GM06990 (cell line): ENCODE measurements at regions not wholly inside any gene's neighbourhood (a gene's known extent, or its start where the extent isn't known, plus 50 kb on each side); places are given as distances from the start of the nearest gene placed in this dataset.
A peak's percentile ranks its signal among the peaks of the same experiment; 100 is the strongest.

Experiments used
- DNase-seq: peaks from one replicate; pipeline ENCODE4 v3.0.0-alpha.2; 2011; ENCODE audit not compliant: insufficient read length; ENCODE audit errors: extremely low read depth
- H3K27me3 ChIP-seq: replicated peaks from 2 replicates; pipeline ENCODE4 v1.6.0; 2011; ENCODE audit warnings: low read length; ENCODE audit not compliant: control insufficient read depth, insufficient read depth
- H3K36me3 ChIP-seq: 2 replicates; pipeline ENCODE4 v1.5.1; 2011; ENCODE audit warnings: low read length; ENCODE audit not compliant: control insufficient read depth, insufficient read depth
- H3K4me3 ChIP-seq: replicated peaks from 2 replicates; pipeline ENCODE4 v1.5.1; 2011; ENCODE audit warnings: low read depth, mild to moderate bottlenecking, control low read depth, low read length
- CTCF ChIP-seq: IDR thresholded peaks from 2 replicates; pipeline ENCODE4 v1.5.1; 2011; ENCODE audit warnings: low read length, control low read depth, mild to moderate bottlenecking, inconsistent platforms; ENCODE audit not compliant: insufficient read depth, poor library complexity, severe bottlenecking

DNA sequence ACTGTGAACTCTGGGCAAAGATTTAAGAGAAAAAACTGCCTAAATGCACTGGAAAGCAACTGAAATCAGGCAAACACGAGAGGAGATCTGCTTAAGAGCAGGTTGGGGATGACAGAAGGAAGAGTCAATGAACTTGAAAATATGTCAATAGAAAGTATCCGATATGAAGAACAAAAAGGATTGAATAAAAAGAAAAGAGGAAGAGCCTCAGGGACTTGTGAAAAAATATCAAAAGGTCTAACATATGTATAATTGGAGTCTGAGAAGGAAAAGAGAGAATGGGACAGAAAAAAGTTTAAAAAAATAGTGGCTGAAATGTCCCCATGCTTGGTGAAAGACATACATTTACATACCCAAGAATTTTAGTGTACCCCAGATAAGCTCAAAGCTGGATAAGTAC lies 195.5 kb downstream of the COPRS start:
- no peak for DNase-seq
- TF ChIP-seq CTCF: no peak
- H3K27me3 ChIP-seq: no peaks in the 10 kb centered on the region
- no peaks in the 10 kb centered on the region for H3K36me3 ChIP-seq
- no peak overlapping the region for H3K4me3 ChIP-seq

DNA sequence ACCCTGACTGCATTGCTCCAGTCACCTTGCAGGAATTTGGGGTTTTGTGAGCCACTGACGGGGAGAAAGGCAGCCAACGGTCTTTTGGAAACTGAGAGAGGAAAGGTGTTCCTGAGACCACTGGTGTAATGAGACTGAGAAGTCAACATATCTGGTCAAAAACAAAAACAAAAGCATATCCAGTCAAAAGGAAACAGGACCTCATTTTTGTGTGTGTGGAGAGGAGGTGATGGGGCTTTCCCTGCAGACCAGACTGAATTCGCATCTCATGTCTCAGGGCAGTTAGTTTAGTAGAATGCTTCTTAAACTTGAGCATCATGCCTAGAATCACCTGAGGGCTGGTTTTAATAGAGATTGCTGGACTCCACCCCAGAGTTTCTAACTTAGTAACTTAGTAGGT lies 198.4 kb downstream of the COPRS start:
- no peaks in the 10 kb centered on the region for H3K36me3 ChIP-seq
- H3K4me3 ChIP-seq: no peak overlapping the region
- no peaks in the 10 kb centered on the region for H3K27me3 ChIP-seq
- TF ChIP-seq CTCF: no peak
- no peak for DNase-seq

DNA sequence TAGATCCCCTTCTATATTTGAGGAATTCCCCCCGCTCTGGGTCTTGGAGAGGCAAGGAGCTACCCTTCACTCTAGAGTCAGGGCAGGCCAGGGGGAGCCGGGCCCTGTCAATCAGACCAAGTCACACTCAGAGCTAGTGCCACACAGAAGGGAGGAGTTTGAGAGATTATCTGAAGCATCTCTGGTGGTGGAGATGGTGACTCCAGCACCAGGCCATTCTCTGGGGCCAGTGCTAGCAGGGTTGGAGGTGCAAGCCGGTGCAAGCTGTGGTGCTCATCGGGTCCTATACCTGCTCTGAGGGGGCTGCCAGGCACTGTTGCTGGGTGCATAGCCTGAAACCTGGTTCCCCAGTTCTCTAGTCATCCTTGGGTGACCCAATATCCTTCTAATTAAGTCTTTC lies 201.2 kb downstream of the COPRS start:
- Histone ChIP-seq H3K27me3 (peaks cover 5% of the 10 kb centered on the region), H3K4me3 (no peak overlapping the region), H3K36me3 (no peaks in the 10 kb centered on the region)
- no peak for DNase-seq
- TF ChIP-seq CTCF: no peak

- Histone ChIP-seq H3K4me3 (no peak overlapping the region), H3K27me3 (peaks cover 5% of the 10 kb centered on the region), H3K36me3 (no peaks in the 10 kb centered on the region)
- DNase-seq: peak; percentile 22
- TF ChIP-seq CTCF: no peak
Measured at GRCh38 chr17:31654936-31655335, 204.1 kb downstream of the COPRS start.

DNA sequence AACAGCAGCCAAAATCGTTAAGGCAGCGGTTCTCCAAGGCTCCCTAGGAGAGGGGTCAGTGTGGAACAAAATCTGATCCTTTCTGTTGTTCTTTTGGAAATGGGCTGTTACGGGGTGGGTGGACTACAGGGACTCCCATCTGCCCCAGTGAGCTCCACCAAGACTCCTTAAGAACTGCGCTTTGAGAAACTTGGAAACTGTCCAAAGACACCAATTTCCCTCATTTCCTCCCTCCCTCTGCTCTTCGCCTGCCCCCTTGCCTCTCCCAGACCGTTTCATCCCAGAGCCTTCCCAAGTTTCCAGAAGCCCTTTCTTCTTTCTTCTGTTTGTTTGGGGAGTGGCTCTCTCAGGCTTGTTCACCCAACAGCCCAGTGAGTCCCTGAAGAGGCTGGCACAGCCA lies 205.4 kb downstream of the COPRS start:
- H3K4me3 ChIP-seq: no peak overlapping the region
- DNase-seq: no peak
- H3K27me3 ChIP-seq: peaks cover 5% of the 10 kb centered on the region
- H3K36me3 ChIP-seq: no peaks in the 10 kb centered on the region
- no peak for TF ChIP-seq CTCF

DNA sequence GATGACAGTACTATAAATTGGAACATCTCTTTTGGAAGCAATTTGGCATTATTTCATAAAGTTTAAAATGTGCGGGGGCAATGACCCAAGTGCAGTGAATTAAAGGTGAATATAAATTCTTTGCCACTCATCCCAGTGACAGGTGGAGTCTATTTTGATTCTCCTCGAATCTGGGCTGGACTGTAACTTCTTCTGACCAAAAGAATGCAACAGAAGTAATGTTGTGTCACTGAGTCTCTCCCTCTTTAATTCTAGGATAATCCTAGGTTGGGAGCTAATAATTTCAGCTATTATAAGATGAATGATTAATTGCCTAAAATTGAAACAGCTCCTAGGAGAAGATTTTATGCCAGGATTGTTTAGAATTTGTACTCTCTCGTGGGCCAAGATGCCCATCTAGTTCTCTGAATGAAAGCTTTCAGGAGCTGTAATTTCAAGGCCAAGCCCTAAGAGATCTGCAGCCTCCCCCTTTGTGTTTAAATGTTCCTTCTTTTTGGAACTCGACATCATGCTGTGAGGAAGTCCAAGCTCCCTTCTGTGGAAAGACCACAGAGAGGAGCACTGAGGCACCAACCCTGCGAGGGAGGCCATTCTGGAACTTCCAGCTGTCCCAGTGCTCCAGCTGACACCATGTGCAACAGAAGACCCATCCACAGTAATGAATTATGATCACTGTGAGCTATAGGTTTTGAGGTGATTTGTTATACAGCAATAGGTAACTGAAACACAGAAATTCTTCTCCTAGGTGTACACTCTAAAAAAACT lies 208.1 kb downstream of the COPRS start:
- no peaks in the 10 kb centered on the region for H3K36me3 ChIP-seq
- no peak for TF ChIP-seq CTCF
- H3K4me3 ChIP-seq: no peak overlapping the region
- no peak for DNase-seq
- H3K27me3 ChIP-seq: peaks cover 5% of the 10 kb centered on the region
